ENCODE measurements at regions not wholly inside any gene's neighbourhood (a gene's known extent, or its start where the extent isn't known, plus 50 kb on each side); places are given as distances from the start of the nearest gene placed in this dataset.

DNA sequence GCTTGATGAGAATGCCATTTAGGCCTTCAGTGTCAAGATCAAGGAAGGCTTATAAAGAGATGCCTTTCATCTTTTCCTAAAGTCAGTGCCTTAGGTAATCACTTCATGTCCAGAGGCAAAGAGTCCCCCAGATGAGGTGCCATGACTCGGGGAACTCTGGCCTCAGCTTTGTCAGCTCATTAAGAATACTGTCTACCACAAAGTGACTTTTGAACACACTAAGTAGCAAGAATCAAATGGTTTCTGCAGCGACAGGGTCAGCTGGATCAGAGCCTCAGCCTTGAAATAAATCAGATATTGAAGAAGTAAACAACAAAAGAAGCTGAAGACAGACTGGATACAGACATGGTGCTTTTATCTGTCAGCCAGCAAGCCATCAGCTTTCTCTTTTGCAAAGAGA is 120.1 kb upstream of the SLC39A10 start:
- TF ChIP-seq ZNF335 (tag by site-specific recombination; conservative IDR thresholded peaks at IDR 0.05) (no peak), GLI4 (tag by site-specific recombination; IDR thresholded peaks at IDR 0.05) (no peak), ZNF747 (tag by site-specific recombination; IDR thresholded peaks at IDR 0.05) (no peak), CTCF (tag by site-specific recombination; IDR thresholded peaks at IDR 0.05) (no peak), ZFP69B (tag by site-specific recombination; IDR thresholded peaks at IDR 0.05) (no peak), ZNF423 (tag by site-specific recombination; IDR thresholded peaks at IDR 0.05) (no peak), MYNN (tag by site-specific recombination; IDR thresholded peaks at IDR 0.05; ENCODE audit: borderline replicate concordance) (no peak), ZNF174 (tag by site-specific recombination; IDR thresholded peaks at IDR 0.05) (no peak)
- TF ChIP-seq, protein P1, sequence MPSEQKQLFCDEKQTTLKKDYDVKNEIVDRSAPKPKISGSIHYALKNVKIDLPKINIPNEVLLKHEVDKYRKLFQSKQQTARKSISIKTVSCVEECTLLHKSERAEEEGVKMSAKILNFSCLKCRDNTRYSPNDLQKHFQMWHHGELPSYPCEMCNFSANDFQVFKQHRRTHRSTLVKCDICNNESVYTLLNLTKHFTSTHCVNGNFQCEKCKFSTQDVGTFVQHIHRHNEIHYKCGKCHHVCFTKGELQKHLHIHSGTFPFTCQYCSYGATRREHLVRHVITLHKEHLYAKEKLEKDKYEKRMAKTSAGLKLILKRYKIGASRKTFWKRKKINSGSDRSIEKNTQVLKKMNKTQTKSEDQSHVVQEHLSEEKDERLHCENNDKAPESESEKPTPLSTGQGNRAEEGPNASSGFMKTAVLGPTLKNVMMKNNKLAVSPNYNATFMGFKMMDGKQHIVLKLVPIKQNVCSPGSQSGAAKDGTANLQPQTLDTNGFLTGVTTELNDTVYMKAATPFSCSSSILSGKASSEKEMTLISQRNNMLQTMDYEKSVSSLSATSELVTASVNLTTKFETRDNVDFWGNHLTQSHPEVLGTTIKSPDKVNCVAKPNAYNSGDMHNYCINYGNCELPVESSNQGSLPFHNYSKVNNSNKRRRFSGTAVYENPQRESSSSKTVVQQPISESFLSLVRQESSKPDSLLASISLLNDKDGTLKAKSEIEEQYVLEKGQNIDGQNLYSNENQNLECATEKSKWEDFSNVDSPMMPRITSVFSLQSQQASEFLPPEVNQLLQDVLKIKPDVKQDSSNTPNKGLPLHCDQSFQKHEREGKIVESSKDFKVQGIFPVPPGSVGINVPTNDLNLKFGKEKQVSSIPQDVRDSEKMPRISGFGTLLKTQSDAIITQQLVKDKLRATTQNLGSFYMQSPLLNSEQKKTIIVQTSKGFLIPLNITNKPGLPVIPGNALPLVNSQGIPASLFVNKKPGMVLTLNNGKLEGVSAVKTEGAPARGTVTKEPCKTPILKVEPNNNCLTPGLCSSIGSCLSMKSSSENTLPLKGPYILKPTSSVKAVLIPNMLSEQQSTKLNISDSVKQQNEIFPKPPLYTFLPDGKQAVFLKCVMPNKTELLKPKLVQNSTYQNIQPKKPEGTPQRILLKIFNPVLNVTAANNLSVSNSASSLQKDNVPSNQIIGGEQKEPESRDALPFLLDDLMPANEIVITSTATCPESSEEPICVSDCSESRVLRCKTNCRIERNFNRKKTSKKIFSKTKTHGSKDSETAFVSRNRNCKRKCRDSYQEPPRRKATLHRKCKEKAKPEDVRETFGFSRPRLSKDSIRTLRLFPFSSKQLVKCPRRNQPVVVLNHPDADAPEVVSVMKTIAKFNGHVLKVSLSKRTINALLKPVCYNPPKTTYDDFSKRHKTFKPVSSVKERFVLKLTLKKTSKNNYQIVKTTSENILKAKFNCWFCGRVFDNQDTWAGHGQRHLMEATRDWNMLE (tag by site-specific recombination; conservative IDR thresholded peaks at IDR 0.05; ENCODE audit: low read depth): no peak
- TF ChIP-seq, protein P2, sequence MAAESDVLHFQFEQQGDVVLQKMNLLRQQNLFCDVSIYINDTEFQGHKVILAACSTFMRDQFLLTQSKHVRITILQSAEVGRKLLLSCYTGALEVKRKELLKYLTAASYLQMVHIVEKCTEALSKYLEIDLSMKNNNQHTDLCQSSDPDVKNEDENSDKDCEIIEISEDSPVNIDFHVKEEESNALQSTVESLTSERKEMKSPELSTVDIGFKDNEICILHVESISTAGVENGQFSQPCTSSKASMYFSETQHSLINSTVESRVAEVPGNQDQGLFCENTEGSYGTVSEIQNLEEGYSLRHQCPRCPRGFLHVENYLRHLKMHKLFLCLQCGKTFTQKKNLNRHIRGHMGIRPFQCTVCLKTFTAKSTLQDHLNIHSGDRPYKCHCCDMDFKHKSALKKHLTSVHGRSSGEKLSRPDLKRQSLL (tag by site-specific recombination; IDR thresholded peaks at IDR 0.05): no peak
